ENCODE measurements at regions not wholly inside any gene's neighbourhood (a gene's known extent, or its start where the extent isn't known, plus 50 kb on each side); places are given as distances from the start of the nearest gene placed in this dataset.

GRCh38 chr5:144731786-144732185, 561.1 kb downstream of the KCTD16 start:
- no peak for DNase-seq (ENCODE audit: low read depth)
- TF ChIP-seq POLR2A (IDR thresholded peaks at IDR 0.05; ENCODE audit: extremely low read depth, insufficient read length) (no peak), MYC (IDR thresholded peaks at IDR 0.05; ENCODE audit: low read depth, low read length) (no peak), MAX (IDR thresholded peaks at IDR 0.05; ENCODE audit: low read depth, low read length) (no peak)
- TF ChIP-seq, protein P1, sequence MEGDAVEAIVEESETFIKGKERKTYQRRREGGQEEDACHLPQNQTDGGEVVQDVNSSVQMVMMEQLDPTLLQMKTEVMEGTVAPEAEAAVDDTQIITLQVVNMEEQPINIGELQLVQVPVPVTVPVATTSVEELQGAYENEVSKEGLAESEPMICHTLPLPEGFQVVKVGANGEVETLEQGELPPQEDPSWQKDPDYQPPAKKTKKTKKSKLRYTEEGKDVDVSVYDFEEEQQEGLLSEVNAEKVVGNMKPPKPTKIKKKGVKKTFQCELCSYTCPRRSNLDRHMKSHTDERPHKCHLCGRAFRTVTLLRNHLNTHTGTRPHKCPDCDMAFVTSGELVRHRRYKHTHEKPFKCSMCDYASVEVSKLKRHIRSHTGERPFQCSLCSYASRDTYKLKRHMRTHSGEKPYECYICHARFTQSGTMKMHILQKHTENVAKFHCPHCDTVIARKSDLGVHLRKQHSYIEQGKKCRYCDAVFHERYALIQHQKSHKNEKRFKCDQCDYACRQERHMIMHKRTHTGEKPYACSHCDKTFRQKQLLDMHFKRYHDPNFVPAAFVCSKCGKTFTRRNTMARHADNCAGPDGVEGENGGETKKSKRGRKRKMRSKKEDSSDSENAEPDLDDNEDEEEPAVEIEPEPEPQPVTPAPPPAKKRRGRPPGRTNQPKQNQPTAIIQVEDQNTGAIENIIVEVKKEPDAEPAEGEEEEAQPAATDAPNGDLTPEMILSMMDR (IDR thresholded peaks at IDR 0.05; ENCODE audit: low read depth, low read length), result no peak
- no peak overlapping the region for H3K4me3 ChIP-seq (ENCODE audit: low read depth, low read length)

- TF ChIP-seq MYC (IDR thresholded peaks at IDR 0.05; ENCODE audit: low read depth, low read length) (no peak), POLR2A (IDR thresholded peaks at IDR 0.05; ENCODE audit: extremely low read depth, insufficient read length) (no peak), MAX (IDR thresholded peaks at IDR 0.05; ENCODE audit: low read depth, low read length) (no peak)
- TF ChIP-seq, protein P1 (IDR thresholded peaks at IDR 0.05; ENCODE audit: low read depth, low read length), result no peak
- DNase-seq (ENCODE audit: low read depth), result peak; percentile 72
- H3K4me3 ChIP-seq (ENCODE audit: low read depth, low read length), result no peak overlapping the region
These were observed 541.4 kb downstream of the KCTD16 start for GRCh38 chr5:144712090-144712489.

DNA sequence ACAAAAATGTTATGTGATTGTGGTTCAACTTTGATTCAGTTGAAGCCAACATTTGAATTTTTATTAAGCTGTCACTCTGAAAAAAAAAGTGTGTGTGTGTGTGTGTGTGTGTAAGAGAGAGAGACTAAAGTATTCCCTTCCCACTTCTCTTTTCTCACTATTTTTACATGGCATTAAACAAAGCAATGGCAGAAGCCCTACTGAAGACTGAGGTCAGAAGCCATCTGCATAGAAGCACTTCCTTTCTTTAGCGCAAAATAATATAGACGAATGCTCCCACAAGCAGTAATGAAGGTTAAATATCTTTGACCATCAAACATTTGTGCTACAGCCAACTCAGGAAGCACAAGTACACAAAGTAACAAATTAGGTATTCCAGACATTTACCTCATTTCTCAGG, 540.5 kb downstream of the KCTD16 start:
- TF ChIP-seq MYC (IDR thresholded peaks at IDR 0.05; ENCODE audit: low read depth, low read length) (no peak), POLR2A (IDR thresholded peaks at IDR 0.05; ENCODE audit: extremely low read depth, insufficient read length) (no peak), MAX (IDR thresholded peaks at IDR 0.05; ENCODE audit: low read depth, low read length) (no peak)
- TF ChIP-seq, protein P1 (IDR thresholded peaks at IDR 0.05; ENCODE audit: low read depth, low read length), result no peak
- no peak overlapping the region for H3K4me3 ChIP-seq (ENCODE audit: low read depth, low read length)
- no peak for DNase-seq (ENCODE audit: low read depth)

- no peak for DNase-seq (ENCODE audit: low read depth)
- TF ChIP-seq, protein P1 (IDR thresholded peaks at IDR 0.05; ENCODE audit: low read depth, low read length), result no peak
- no peak for TF ChIP-seq POLR2A (IDR thresholded peaks at IDR 0.05; ENCODE audit: extremely low read depth, insufficient read length)
- TF ChIP-seq MAX (IDR thresholded peaks at IDR 0.05; ENCODE audit: low read depth, low read length), result no peak
- TF ChIP-seq MYC (IDR thresholded peaks at IDR 0.05; ENCODE audit: low read depth, low read length), result no peak
- no peak overlapping the region for H3K4me3 ChIP-seq (ENCODE audit: low read depth, low read length)
These were observed 540.0 kb downstream of the KCTD16 start for GRCh38 chr5:144710637-144711036.

DNA sequence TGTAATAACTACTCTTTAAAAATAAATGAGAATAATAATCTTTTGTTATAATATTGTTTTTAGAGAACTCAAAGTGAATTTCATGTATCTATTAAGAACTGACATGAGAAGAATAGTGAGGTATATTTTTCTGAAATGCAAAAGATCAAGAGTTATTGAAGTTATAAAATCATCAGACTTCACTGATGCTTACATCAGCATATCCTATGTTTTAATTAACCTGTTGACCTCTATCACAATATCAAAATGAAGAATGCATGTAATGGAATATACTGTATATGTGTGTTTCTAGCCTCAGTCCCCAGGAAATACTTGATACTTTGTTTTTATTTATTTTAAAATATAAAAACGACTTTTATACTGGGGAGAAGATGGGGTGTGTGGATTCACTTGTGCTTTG, 533.1 kb downstream of the KCTD16 start:
- no peak for DNase-seq (ENCODE audit: low read depth)

More for the DNA sequence above, 533.1 kb downstream of the KCTD16 start:
- no peak overlapping the region for H3K4me3 ChIP-seq (ENCODE audit: low read depth, low read length)
- TF ChIP-seq MAX (IDR thresholded peaks at IDR 0.05; ENCODE audit: low read depth, low read length), result no peak
- TF ChIP-seq, protein P1 (IDR thresholded peaks at IDR 0.05; ENCODE audit: low read depth, low read length), result no peak
- no peak for TF ChIP-seq POLR2A (IDR thresholded peaks at IDR 0.05; ENCODE audit: extremely low read depth, insufficient read length)
- no peak for TF ChIP-seq MYC (IDR thresholded peaks at IDR 0.05; ENCODE audit: low read depth, low read length)

Measured in NB4 (cell line).